ENCODE measurements at regions not wholly inside any gene's neighbourhood (a gene's known extent, or its start where the extent isn't known, plus 50 kb on each side); places are given as distances from the start of the nearest gene placed in this dataset.
"Not testable (repeated sequence)": the region's sequence is repeated elsewhere in the genome, so short reads cannot be mapped to it uniquely, and the experiment has no call there.

DNA sequence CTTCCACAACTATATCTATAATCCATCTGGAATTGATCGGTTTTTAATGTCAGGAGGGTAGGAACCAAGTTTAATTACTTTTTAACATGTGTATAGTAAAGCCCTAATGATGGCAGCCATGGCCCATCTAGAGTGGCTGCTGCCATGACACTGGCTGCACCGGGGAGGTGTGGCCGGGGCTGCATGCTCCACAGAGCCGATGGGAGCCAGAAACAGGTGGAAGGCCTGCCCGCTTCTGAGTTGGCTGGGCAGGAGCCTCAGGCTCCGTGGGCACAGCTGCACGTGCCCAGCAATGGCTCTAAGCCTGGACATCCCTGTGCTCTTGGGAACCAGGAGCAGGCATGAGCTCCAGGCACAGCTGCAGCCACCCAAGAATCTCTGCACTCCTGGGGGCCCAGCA, 73.0 kb downstream of the GBP6 start:
- in situ Hi-C loops (cut with MboI; ENCODE audit: low sequenced_read_pairs) = no loop called here

DNA sequence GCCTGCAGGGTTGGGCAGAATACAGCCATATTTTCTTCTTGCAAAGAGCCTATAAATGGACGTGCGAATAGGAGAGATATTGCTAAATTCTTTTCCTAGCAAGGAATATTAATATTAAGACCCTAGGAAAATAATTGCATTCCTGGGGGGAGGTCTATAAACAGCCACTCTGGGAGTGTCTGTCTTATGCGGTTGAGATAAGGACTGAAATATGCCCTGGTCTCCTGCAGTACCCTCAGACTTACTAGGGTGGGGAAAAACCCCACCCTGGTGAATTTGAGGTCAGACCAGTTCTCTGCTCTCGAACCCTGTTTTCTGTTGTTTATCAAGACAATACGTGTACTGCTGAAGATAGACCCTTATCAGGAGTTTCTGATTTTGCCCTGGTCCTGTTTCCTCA, 74.4 kb downstream of the GBP6 start:
- in situ Hi-C loops (cut with MboI; ENCODE audit: low sequenced_read_pairs) = not testable (repeated sequence)

GRCh38 chr1:89440911-89441310, 77.1 kb downstream of the GBP6 start:
- in situ Hi-C loops (cut with MboI; ENCODE audit: low sequenced_read_pairs) = no loop called here

- in situ Hi-C loops (cut with MboI; ENCODE audit: low sequenced_read_pairs) = no loop called here
Measured at GRCh38 chr1:89444791-89445190, 79.8 kb upstream of the LRRC8B start.

GRCh38 chr1:89451011-89451410, 73.6 kb upstream of the LRRC8B start:
- in situ Hi-C loops (cut with MboI; ENCODE audit: low sequenced_read_pairs) = no loop called here

DNA sequence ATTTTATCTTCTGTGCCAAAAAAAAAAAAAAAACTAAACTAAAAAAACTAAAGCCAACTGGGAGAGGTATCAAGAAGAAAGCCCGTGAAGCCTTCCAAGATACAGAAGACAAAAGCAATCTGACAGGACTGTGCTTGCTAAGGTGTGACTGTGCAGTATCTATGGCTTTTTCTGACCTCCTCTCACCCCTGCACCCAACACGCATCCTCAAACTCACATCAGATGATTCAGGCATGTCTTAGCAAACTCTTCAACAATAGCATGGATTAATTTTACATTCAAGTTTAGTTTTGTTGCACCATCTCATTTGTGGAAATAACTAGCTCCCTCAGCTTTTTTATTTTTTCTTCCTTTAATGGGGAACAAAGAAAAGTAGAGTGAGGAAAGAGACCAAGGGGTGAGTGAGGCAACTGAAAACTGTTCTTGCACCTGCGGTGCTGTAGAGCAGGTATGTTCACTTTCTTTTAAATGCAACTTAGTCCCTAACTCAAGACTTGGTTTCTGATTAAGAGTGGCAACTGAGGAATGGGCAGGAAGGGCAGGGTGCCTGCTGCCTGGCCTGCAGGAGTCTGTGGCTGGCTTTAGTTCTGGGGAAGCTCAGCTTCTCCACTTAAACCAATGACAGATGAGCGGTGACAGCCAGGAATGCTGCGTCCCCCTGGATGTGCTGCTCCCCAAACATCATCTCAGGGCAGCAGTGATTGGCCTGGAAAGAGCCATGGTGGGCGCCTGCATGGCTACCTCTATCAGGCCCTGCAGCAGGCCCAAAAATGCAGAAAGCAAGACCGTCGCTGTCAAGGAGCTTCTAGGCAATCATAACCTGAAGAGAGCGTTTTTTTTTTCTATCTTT, 71.3 kb upstream of the LRRC8B start:
- in situ Hi-C loops (cut with MboI; ENCODE audit: low sequenced_read_pairs) = no loop called here

DNA sequence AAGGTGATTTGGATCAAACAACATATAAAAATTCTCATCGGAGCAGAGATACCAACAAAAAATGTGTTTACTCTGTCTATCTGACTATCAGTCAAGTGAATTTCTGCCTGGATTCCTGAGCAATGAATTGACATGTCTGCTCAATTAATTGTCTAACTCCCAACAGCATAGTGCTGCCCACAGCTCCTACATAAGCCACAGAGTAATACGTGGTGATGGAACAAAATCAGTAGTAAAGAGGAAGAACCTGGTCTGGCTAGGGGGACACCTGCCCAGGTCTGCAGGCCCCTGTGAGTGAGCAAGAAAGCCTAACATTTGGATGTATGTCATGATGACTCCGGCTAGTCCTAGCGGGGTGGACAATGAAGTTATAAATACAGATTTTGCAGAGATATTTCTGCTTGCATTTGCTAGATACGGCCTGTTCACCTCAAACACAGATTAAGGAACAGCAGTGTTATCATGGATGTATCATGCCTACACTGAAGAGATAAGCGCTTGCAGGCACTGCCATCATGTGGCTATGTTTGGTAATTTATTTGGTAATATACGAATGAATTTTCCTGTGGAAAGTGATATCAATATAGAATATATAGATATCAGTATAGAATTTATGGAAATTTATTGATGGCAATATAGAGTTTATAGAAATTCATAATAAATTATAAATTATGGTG, 69.6 kb upstream of the LRRC8B start:
- in situ Hi-C loops (cut with MboI; ENCODE audit: low sequenced_read_pairs) = no loop called here

GRCh38 chr1:89457046-89457445, 67.6 kb upstream of the LRRC8B start:
- in situ Hi-C loops (cut with MboI; ENCODE audit: low sequenced_read_pairs) = no loop called here

DNA sequence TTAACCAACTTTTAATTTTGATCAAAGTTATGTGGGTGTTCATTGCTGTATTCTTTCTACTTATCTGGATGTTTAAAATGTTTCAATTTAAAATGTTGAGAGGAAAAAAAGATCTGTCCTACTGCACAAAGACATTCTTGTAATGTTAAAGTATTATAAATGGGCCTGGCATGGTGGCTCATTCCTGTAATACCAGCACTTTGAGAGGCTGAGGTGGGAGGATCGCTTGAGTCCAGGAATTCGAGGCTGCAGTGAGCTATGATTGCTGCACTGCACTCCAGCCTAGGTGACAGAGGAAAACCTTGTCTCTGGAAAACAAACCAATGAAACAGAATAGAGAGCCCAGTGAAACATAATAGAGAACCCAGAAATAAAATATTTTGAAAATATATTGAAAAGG, 65.5 kb upstream of the LRRC8B start:
- in situ Hi-C loops (cut with MboI; ENCODE audit: low sequenced_read_pairs) = no loop called here

DNA sequence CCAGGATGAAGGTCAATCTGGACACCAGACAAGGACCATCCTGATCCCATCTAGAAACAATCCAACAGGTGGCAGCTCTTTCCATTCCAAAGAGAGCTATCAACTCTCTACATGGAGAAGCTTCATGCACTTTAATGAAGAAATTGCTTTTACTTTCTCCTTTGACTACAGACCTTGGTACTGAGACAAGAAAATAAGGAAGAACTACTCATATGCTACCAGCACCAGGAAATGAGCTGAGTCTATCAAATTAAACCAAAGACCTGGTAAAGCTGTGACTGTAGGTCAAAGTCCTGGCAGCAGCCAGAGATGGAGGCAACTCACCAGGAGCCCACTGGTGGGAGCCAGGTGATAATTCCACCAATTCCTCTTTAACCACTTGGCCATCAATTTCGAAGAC, 64.3 kb upstream of the LRRC8B start:
- in situ Hi-C loops (cut with MboI; ENCODE audit: low sequenced_read_pairs) = no loop called here

GRCh38 chr1:89462250-89462649, 62.4 kb upstream of the LRRC8B start:
- in situ Hi-C loops (cut with MboI; ENCODE audit: low sequenced_read_pairs) = no loop called here

DNA sequence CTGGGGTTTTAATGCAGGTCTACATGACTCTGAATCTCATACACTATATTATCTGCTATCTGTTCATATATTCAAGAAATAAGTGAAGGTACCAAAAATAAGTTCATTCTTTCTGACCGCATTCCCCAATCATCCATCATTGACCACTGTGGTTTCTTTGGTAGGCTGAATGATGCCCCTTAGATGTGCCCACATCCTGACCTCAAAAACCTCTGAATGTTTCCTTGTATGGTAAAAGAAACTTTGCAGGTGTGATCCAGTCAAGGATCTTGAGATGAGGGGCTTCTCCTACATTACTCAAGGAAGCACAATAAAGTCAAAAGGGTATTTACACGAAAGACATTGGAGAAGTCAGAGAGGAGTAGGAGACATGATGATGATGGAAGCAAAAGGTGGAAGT, 60.6 kb upstream of the LRRC8B start:
- in situ Hi-C loops (cut with MboI; ENCODE audit: low sequenced_read_pairs) = no loop called here

DNA sequence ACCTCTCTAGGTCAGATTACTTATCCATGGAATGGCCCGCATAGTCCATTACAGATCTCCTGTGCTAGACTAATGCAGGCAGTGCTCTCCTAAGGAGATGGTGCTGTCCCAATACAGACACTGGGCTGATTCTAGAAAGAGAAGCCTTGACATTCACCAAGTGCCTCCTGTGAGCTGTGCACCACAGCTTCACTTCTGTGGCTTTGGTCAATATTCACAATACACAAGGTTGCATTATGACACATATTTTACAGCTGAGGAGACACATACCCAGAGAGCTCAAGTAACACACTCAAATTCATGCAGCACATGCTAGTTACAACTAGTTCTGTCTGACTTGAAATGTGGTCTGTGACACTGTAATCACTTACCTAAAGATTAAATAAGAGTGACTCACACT, 59.4 kb upstream of the LRRC8B start:
- in situ Hi-C loops (cut with MboI; ENCODE audit: low sequenced_read_pairs) = no loop called here

DNA sequence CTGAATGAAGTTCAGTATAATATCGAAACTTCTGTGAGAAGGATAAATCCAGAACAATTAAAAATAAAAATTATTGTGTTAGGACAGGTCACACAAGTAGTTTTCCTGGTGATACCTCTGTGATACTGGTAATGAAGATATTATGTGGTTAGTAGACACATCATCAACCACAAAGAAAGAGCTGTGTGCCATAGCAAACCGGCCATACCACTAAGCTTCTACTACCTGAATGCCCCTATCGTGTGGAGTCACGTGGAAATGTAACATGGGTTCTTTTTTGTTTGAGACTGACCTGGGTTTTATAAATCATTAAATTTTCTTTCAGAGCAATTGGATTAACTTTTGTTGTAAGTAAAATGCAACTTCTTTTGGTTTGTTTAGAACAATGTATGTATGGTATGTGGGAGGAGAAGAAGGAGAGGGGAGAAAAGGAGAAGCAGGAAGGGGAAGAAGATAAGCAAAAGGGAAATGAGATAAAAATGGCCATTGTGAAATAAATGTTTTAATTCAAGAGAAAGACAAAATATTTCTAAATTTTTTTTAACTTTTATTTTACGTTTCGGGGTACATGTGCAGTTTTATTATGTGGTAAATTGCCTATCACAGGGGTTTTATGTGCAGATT, 58.2 kb upstream of the LRRC8B start:
- in situ Hi-C loops (cut with MboI; ENCODE audit: low sequenced_read_pairs) = no loop called here

GRCh38 chr1:89472253-89472652, 52.4 kb upstream of the LRRC8B start:
- in situ Hi-C loops (cut with MboI; ENCODE audit: low sequenced_read_pairs) = loop anchor here (10.0 kb wide), 1 partner anchor 123 kb away; no protein-coding TSS in a partner anchor

GRCh38 chr1:89472886-89473417, 51.7 kb upstream of the LRRC8B start:
- in situ Hi-C loops (cut with MboI; ENCODE audit: low sequenced_read_pairs) = loop anchor here (10.0 kb wide), 1 partner anchor 122 kb away; no protein-coding TSS in a partner anchor
